NCI-H128 (cell line): ENCODE measurements at regions not wholly inside any gene's neighbourhood (a gene's known extent, or its start where the extent isn't known, plus 50 kb on each side); places are given as distances from the start of the nearest gene placed in this dataset.

Experiments used
- DNase-seq: peaks from one replicate; lab custom pipeline; 2025; ENCODE audit not compliant: unreplicated experiment; lab: John Stamatoyannopoulos, UW

GRCh38 chr13:79090552-79091124 lies 315.4 kb downstream of the RBM26 start:
- DNase-seq: no peak

- no peak for DNase-seq
These were observed 321.1 kb downstream of the RBM26 start for GRCh38 chr13:79084802-79085424.

GRCh38 chr13:79081942-79082341 lies 324.1 kb downstream of the RBM26 start:
- DNase-seq: no peak

- DNase-seq: no peak
These were observed 326.7 kb downstream of the RBM26 start for GRCh38 chr13:79079351-79079839.

- DNase-seq: no peak
These were observed 330.4 kb downstream of the RBM26 start for GRCh38 chr13:79075703-79076102.

GRCh38 chr13:79070343-79070974 lies 335.6 kb downstream of the RBM26 start:
- DNase-seq: no peak

- DNase-seq: no peak
These were observed 343.8 kb downstream of the RBM26 start for GRCh38 chr13:79062291-79062690.

- no peak for DNase-seq
These were observed 345.8 kb downstream of the RBM26 start for GRCh38 chr13:79060216-79060615.

- DNase-seq: no peak
These were observed 349.3 kb downstream of the RBM26 start for GRCh38 chr13:79056706-79057105.

GRCh38 chr13:79051472-79051871 lies 354.6 kb downstream of the RBM26 start:
- DNase-seq: no peak

GRCh38 chr13:79044415-79044814 lies 361.6 kb downstream of the RBM26 start:
- no peak for DNase-seq

- no peak for DNase-seq
These were observed 362.8 kb downstream of the RBM26 start for GRCh38 chr13:79043208-79043607.

- DNase-seq: no peak
These were observed 368.9 kb downstream of the RBM26 start for GRCh38 chr13:79037197-79037596.

GRCh38 chr13:79034341-79034740 lies 371.7 kb downstream of the RBM26 start:
- DNase-seq: no peak

GRCh38 chr13:79030513-79030912 lies 371.6 kb upstream of the OBI1 start:
- no peak for DNase-seq

GRCh38 chr13:79018166-79018565 lies 359.2 kb upstream of the OBI1 start:
- DNase-seq: no peak

- no peak for DNase-seq
These were observed 352.2 kb upstream of the OBI1 start for GRCh38 chr13:79011179-79011578.

- no peak for DNase-seq
These were observed 345.3 kb upstream of the OBI1 start for GRCh38 chr13:79003989-79004898.

- DNase-seq: no peak
These were observed 340.5 kb upstream of the OBI1 start for GRCh38 chr13:78999494-78999893.

GRCh38 chr13:78998630-78999315 lies 339.8 kb upstream of the OBI1 start:
- DNase-seq: no peak
